ENCODE measurements at regions not wholly inside any gene's neighbourhood (a gene's known extent, or its start where the extent isn't known, plus 50 kb on each side); places are given as distances from the start of the nearest gene placed in this dataset.

DNA sequence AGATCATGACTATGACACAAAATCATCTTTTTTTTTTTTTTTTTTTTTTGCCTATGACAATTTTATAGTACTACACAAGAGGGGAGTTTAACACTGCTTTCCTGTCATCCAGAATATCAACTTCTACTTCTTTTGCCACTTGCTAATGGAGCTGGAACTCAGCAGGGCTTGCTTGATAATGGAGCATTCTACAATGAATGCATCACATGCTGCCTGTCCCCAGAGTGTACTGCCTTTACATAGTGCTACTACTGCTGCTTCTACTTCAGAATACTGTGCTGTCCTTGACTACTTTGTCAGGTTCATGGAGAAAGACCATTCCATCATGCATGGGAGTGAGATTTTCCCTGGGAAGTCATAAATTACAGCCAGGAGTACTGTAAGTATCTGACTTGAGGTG lies 338.6 kb upstream of the SEMA3A start:
- TF ChIP-seq POLR2A (IDR thresholded peaks at IDR 0.05) = no peak
- TF ChIP-seq CTCF (IDR thresholded peaks at IDR 0.05) = no peak
- DNase-seq = no peak
- no peak overlapping the region for H3K4me3 ChIP-seq
- no peak overlapping the region for H3K27ac ChIP-seq
- H3K36me3 ChIP-seq (replicated peaks in 1 of 2) = no peaks in the 10 kb centered on the region
- H3K27me3 ChIP-seq = no peaks in the 10 kb centered on the region
- H3K9me3 ChIP-seq (replicated peaks in 1 of 3) = no peaks in the 10 kb centered on the region
- H3K4me1 ChIP-seq (replicated peaks in 1 of 2) = no peaks in the 10 kb centered on the region
- intact Hi-C loops (cut with DNase I) = no loop called here

- DNase-seq = no peak
These were observed 337.6 kb upstream of the SEMA3A start for GRCh38 chr7:84532196-84532595.

DNA sequence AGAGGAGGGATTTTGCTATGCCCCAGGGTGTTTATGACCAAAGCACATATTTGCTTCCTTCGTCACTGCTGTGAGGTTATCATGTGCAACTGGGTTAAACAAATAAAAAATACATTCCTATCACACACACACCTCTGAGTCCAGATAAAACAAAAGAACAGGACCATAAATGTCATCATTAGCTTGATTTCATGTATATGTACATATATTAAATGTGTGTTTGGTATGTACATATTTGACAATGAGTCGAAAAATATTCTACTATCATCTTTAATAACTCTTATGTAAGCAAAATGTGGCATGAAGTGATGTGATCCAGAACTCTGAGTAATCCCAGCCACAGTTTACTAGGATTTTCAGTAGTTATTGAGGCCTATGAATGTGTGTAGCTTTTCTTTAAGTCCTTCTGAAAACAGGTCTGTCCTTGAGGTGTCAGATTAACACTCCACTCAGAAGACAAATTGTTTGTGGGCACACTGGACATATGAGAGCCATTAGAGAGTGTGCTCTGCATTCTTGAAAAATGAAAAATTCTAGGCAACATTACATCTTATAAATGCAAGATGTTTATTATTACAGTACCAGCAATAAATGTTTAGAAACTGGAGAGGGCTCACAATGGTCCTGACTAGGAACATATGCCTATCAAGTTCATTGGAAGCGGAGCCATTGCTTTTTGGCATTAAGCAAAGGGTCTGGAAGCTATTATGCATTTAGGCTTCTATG lies 335.1 kb upstream of the SEMA3A start:
- Histone ChIP-seq H3K27me3 (no peaks in the 10 kb centered on the region), H3K4me3 (no peak overlapping the region), H3K27ac (no peak overlapping the region), H3K36me3 (replicated peaks in 1 of 2) (no peaks in the 10 kb centered on the region), H3K9me3 (replicated peaks in 1 of 3) (no peaks in the 10 kb centered on the region), H3K4me1 (replicated peaks in 1 of 2) (no peaks in the 10 kb centered on the region)
- intact Hi-C loops (cut with DNase I) = no loop called here
- TF ChIP-seq CTCF (IDR thresholded peaks at IDR 0.05) (no peak), POLR2A (IDR thresholded peaks at IDR 0.05) (no peak)
- WGBS, 4 donors = 57 to 76% (median 69%) methylated on average over 3 of the region's 3 CpGs
- no peak for DNase-seq

More at GRCh38 chr7:84532196-84532595, 337.6 kb upstream of the SEMA3A start:
- no peaks in the 10 kb centered on the region for H3K36me3 ChIP-seq (replicated peaks in 1 of 2)
- intact Hi-C loops (cut with DNase I) = no loop called here
- no peaks in the 10 kb centered on the region for H3K4me1 ChIP-seq (replicated peaks in 1 of 2)
- no peaks in the 10 kb centered on the region for H3K9me3 ChIP-seq (replicated peaks in 1 of 3)
- H3K4me3 ChIP-seq = no peak overlapping the region
- TF ChIP-seq POLR2A (IDR thresholded peaks at IDR 0.05) = no peak
- TF ChIP-seq CTCF (IDR thresholded peaks at IDR 0.05) = no peak
- H3K27me3 ChIP-seq = no peaks in the 10 kb centered on the region
- no peak overlapping the region for H3K27ac ChIP-seq

- Histone ChIP-seq H3K27ac (no peak overlapping the region), H3K27me3 (no peaks in the 10 kb centered on the region), H3K4me3 (no peak overlapping the region), H3K36me3 (replicated peaks in 1 of 2) (no peaks in the 10 kb centered on the region), H3K4me1 (replicated peaks in 1 of 2) (no peaks in the 10 kb centered on the region), H3K9me3 (replicated peaks in 1 of 3) (no peaks in the 10 kb centered on the region)
- intact Hi-C loops (cut with DNase I) = no loop called here
- TF ChIP-seq POLR2A (IDR thresholded peaks at IDR 0.05) (no peak), CTCF (IDR thresholded peaks at IDR 0.05) (no peak)
- DNase-seq = no peak
These were observed 334.3 kb upstream of the SEMA3A start for GRCh38 chr7:84528756-84529479.
